ENCODE measurements at regions not wholly inside any gene's neighbourhood (a gene's known extent, or its start where the extent isn't known, plus 50 kb on each side); places are given as distances from the start of the nearest gene placed in this dataset.

DNA sequence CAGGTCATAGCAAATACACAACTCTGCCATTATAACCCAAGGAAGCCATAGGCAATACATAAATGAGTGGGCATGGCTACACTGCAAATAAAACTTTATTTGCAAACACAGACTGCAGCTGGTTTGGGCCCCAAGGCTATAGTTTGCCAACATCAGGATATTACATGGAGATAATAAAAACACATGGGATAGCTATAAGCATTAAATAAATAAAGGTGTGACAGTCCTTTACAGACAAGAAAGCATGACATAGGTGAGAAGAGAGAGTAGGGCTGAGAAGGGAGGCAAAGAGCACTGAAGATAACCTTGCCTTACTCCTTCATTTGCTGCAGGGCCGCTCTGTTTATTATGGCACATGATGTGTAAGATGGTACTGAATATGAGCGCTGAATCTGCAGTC, 135.1 kb upstream of the GHITM start (continued):
- TF ChIP-seq ZFX (IDR thresholded peaks at IDR 0.05) = no peak

DNA sequence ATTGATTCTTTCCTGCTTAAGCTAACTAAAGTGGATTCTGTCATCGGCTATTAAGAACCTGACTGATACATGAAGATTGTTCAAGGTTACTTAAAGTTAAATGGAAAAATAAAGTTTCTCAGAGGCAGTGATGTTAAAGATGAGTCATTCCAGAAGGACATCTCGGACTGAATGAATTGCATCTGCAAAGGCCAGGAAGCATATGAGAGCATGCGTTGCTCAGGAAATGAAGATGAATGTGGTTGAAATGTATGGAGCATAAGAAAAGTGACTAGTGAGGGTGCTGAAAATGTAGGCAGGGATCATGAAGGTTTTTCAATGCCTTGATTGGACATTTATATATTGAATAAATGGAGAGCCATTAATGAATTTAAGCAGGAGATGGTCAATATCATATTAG, 133.9 kb upstream of the GHITM start:
- Histone ChIP-seq H3K4me3 (replicated peaks in 1 of 2; ENCODE audit: low read depth in 1 of 2, low read length in 2 of 2) (no peak overlapping the region), H3K4me1 (ENCODE audit: control insufficient read depth in 1 of 2, insufficient read depth in 2 of 2, low read length in 2 of 2) (no peaks in the 10 kb centered on the region), H3K9me3 (ENCODE audit: control insufficient read depth in 1 of 2, insufficient read depth in 1 of 2, low read depth in 1 of 2, low read length in 2 of 2) (no peaks in the 10 kb centered on the region), H3K4me2 (ENCODE audit: low read length) (no peak overlapping the region), H3K27me3 (ENCODE audit: insufficient read depth, low read length) (peaks cover 20% of the 10 kb centered on the region; the same call in 1 of the 2 replicates), H3K9me2 (ENCODE audit: insufficient read depth) (no peaks in the 10 kb centered on the region), H3K27ac (ENCODE audit: low read depth, low read length) (no peak overlapping the region), H4K20me1 (ENCODE audit: insufficient read depth) (no peaks in the 10 kb centered on the region), H2AFZ (ENCODE audit: low read depth, low read length, poor library complexity, severe bottlenecking) (no peak overlapping the region), H3K79me2 (ENCODE audit: insufficient read depth, low read length) (no peaks in the 10 kb centered on the region), H3K36me3 (ENCODE audit: control insufficient read depth in 1 of 2, insufficient read depth in 2 of 2, low read length in 2 of 2) (no peaks in the 10 kb centered on the region), H3K9ac (ENCODE audit: low read length) (no peak overlapping the region)
- intact Hi-C loops (cut with micrococcal nuclease) = no loop called here
- TF ChIP-seq ZNF274 (IDR thresholded peaks at IDR 0.05; ENCODE audit: low read depth, low read length) (no peak), YY1 (IDR thresholded peaks at IDR 0.05; ENCODE audit: extremely low read depth, insufficient replicate concordance, low read depth, low read length) (no peak)
- ChIA-PET CTCF (no interaction called here), POLR2A (no interaction called here), RAD21 (ENCODE audit: low non-redundant PET in 1 of 2, low total read pairs in 2 of 2, uncharacterized antibody in 2 of 2, unreplicated experiment in 2 of 2) (no interaction called here)
- DNase-seq (ENCODE audit: low read depth, low spot score) (no peak), ATAC-seq (no peak)
- no TSS peak for BruUV-seq (replicated peaks)

DNA sequence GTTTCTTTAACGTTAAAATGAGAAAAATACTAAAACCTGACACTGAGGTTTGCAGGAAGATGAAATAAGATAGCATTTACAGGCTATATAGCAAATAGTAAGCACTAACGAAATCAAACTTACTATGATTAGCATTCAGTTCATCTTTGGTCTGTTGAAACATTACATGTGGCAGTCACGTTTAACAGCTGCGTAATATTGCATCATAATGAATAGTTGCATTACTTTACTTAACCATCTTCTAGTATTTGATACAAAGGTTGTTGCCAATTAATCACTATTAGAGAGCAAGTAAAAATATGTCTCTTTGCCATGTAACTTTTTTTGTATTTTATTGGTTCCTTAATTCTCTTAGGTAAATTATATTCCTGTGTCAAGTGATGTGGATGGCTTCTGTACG, 131.8 kb upstream of the GHITM start:
- no peak overlapping the region for H3K4me2 ChIP-seq (ENCODE audit: low read length)
- POLR2A ChIA-PET = no interaction called here
- H3K27ac ChIP-seq (ENCODE audit: low read depth, low read length) = no peak overlapping the region
- H3K36me3 ChIP-seq (ENCODE audit: control insufficient read depth in 1 of 2, insufficient read depth in 2 of 2, low read length in 2 of 2) = no peaks in the 10 kb centered on the region
- H4K20me1 ChIP-seq (ENCODE audit: insufficient read depth) = no peaks in the 10 kb centered on the region
- intact Hi-C loops (cut with micrococcal nuclease) = no loop called here
- H2AFZ ChIP-seq (ENCODE audit: low read depth, low read length, poor library complexity, severe bottlenecking) = no peak overlapping the region
- ATAC-seq = no peak
- no peak for DNase-seq (ENCODE audit: low read depth, low spot score)
- no peaks in the 10 kb centered on the region for H3K4me1 ChIP-seq (ENCODE audit: control insufficient read depth in 1 of 2, insufficient read depth in 2 of 2, low read length in 2 of 2)
- peaks cover 27% of the 10 kb centered on the region for H3K27me3 ChIP-seq (ENCODE audit: insufficient read depth, low read length)
- RAD21 ChIA-PET (ENCODE audit: low non-redundant PET in 1 of 2, low total read pairs in 2 of 2, uncharacterized antibody in 2 of 2, unreplicated experiment in 2 of 2) = no interaction called here
- H3K9ac ChIP-seq (ENCODE audit: low read length) = no peak overlapping the region
- no peaks in the 10 kb centered on the region for H3K79me2 ChIP-seq (ENCODE audit: insufficient read depth, low read length)
- H3K9me2 ChIP-seq (ENCODE audit: insufficient read depth) = no peaks in the 10 kb centered on the region
- TF ChIP-seq ELF1 (IDR thresholded peaks at IDR 0.05; ENCODE audit: borderline replicate concordance, low read depth) (no peak), YY1 (IDR thresholded peaks at IDR 0.05; ENCODE audit: extremely low read depth, insufficient replicate concordance, low read depth, low read length) (no peak), EZH2 (IDR thresholded peaks at IDR 0.05) (no peak)
- TF ChIP-seq, protein P1, sequence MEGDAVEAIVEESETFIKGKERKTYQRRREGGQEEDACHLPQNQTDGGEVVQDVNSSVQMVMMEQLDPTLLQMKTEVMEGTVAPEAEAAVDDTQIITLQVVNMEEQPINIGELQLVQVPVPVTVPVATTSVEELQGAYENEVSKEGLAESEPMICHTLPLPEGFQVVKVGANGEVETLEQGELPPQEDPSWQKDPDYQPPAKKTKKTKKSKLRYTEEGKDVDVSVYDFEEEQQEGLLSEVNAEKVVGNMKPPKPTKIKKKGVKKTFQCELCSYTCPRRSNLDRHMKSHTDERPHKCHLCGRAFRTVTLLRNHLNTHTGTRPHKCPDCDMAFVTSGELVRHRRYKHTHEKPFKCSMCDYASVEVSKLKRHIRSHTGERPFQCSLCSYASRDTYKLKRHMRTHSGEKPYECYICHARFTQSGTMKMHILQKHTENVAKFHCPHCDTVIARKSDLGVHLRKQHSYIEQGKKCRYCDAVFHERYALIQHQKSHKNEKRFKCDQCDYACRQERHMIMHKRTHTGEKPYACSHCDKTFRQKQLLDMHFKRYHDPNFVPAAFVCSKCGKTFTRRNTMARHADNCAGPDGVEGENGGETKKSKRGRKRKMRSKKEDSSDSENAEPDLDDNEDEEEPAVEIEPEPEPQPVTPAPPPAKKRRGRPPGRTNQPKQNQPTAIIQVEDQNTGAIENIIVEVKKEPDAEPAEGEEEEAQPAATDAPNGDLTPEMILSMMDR (IDR thresholded peaks at IDR 0.05 in 2 of 3, conservative IDR thresholded peaks at IDR 0.05 in 1 of 3; ENCODE audit: borderline replicate concordance in 1 of 3, insufficient read depth in 1 of 3, low read depth in 2 of 3, low read length in 2 of 3) = no peak
- TF ChIP-seq, protein P2, sequence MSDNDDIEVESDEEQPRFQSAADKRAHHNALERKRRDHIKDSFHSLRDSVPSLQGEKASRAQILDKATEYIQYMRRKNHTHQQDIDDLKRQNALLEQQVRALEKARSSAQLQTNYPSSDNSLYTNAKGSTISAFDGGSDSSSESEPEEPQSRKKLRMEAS (IDR thresholded peaks at IDR 0.05) = no peak
- H3K9me3 ChIP-seq (ENCODE audit: control insufficient read depth in 1 of 2, insufficient read depth in 1 of 2, low read depth in 1 of 2, low read length in 2 of 2) = no peaks in the 10 kb centered on the region
- no TSS peak for BruUV-seq (replicated peaks)
- CTCF ChIA-PET = interaction anchor here (1.1 kb wide), 1 partner anchor 10 kb away, joined by 3 read pairs; no protein-coding TSS in a partner anchor
- no peak overlapping the region for H3K4me3 ChIP-seq (replicated peaks in 1 of 2; ENCODE audit: low read depth in 1 of 2, low read length in 2 of 2)

Measured in HCT116 (cell line).